ENCODE measurements at regions not wholly inside any gene's neighbourhood (a gene's known extent, or its start where the extent isn't known, plus 50 kb on each side); places are given as distances from the start of the nearest gene placed in this dataset.

DNA sequence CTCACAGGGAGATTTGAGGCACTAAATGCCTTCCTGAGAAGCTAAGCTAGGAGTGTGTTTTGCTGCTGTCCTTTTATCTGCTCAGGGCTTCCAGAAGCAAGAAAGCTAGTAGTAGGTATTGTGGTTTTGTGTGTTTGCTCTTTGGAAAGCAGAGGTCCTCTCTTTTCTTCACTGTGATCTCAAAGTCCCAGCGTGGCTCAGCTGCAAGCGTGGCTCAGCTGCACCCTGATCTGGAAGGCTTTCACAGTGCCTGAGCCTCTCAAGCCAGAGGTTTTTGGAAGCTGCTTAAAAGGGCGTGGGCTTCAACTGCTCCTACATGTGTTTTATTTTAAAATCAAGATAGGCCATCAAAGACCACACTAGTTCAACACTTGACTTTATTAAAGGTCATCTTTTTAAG lies 337.4 kb upstream of the RGS6 start:
- no peak for DNase-seq
- peaks cover 96% of the 10 kb centered on the region for H3K4me1 Mint-ChIP-seq (ENCODE audit: low read depth)
- no peaks in the 10 kb centered on the region; the same call in 1 of the 2 replicates for H3K27me3 Mint-ChIP-seq (ENCODE audit: insufficient read depth)
- peak overlapping the region; percentile 70 for H3K27ac Mint-ChIP-seq
- H3K36me3 Mint-ChIP-seq (ENCODE audit: low read depth) = peaks cover 47% of the 10 kb centered on the region
- no peaks in the 10 kb centered on the region; the same call in 1 of the 2 replicates for H3K9me3 Mint-ChIP-seq
- peak overlapping the region; percentile 75 for H3K4me3 Mint-ChIP-seq
- TF ChIP-seq, protein P1, sequence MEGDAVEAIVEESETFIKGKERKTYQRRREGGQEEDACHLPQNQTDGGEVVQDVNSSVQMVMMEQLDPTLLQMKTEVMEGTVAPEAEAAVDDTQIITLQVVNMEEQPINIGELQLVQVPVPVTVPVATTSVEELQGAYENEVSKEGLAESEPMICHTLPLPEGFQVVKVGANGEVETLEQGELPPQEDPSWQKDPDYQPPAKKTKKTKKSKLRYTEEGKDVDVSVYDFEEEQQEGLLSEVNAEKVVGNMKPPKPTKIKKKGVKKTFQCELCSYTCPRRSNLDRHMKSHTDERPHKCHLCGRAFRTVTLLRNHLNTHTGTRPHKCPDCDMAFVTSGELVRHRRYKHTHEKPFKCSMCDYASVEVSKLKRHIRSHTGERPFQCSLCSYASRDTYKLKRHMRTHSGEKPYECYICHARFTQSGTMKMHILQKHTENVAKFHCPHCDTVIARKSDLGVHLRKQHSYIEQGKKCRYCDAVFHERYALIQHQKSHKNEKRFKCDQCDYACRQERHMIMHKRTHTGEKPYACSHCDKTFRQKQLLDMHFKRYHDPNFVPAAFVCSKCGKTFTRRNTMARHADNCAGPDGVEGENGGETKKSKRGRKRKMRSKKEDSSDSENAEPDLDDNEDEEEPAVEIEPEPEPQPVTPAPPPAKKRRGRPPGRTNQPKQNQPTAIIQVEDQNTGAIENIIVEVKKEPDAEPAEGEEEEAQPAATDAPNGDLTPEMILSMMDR (IDR thresholded peaks at IDR 0.05) = no peak

DNA sequence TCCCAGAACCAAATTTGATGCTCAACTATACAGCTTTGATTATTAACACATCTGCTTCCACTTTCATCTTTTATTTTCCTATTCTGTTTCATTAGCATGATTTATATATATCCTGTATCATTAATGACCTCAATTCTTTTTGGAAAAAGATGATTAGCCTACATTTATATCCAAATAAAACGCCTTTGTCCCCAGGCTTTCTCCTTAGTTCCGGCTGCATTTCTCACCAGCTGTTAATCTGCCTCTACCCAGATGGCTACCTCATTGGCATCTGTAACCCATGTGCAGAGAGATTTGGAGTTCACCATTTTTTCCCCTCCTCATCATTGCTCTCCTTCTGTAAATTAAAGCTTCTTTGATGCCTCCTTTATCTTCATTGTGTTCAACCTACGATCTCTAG lies 336.8 kb upstream of the RGS6 start:
- H3K9me3 Mint-ChIP-seq = peaks cover 6% of the 10 kb centered on the region
- H3K27me3 Mint-ChIP-seq (ENCODE audit: insufficient read depth) = no peaks in the 10 kb centered on the region; the same call in 1 of the 2 replicates
- peak overlapping the region; percentile 75 for H3K4me3 Mint-ChIP-seq
- peaks cover 96% of the 10 kb centered on the region for H3K4me1 Mint-ChIP-seq (ENCODE audit: low read depth)
- H3K36me3 Mint-ChIP-seq (ENCODE audit: low read depth) = peaks cover 52% of the 10 kb centered on the region
- H3K27ac Mint-ChIP-seq = peak overlapping the region; percentile 70
- TF ChIP-seq, protein P1 (IDR thresholded peaks at IDR 0.05) = no peak
- DNase-seq = no peak

DNA sequence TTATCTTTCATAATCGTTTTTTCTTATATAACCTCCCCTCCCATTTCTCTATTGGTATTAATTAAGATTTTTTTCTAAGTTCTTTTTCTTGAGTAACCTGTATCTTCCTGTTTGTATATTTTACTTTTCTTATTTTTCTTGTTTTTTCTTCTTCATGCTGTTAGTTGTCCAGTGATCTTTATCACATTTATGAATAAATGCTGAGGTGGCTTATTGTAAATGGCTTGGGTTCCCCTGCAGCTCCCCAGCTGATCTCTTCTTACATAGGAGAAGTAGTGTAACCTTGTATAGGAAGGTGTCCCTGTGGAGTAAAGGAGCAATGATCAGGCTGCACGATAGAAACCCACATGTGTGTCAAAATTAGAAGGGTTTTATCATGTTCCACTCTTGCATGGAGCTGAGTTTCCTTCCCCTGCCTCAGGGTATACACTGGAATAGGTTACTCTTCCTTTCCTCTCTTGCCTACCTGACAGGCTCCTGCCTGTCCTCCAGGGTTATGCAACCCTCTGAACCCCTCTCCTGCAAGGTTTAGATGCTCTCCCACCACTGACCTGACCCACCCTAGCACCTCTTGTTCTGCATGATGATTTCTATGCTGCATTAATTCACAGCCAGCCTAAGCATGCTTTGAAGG lies 334.8 kb upstream of the RGS6 start:
- no peaks in the 10 kb centered on the region; the same call in 1 of the 2 replicates for H3K27me3 Mint-ChIP-seq (ENCODE audit: insufficient read depth)
- peaks cover 96% of the 10 kb centered on the region for H3K4me1 Mint-ChIP-seq (ENCODE audit: low read depth)
- TF ChIP-seq, protein P1 (IDR thresholded peaks at IDR 0.05) = no peak
- H3K36me3 Mint-ChIP-seq (ENCODE audit: low read depth) = peaks cover 72% of the 10 kb centered on the region
- no peak overlapping the region for H3K4me3 Mint-ChIP-seq
- peaks cover 24% of the 10 kb centered on the region for H3K9me3 Mint-ChIP-seq
- peak overlapping the region; percentile 18; the same call in 1 of the 2 replicates for H3K27ac Mint-ChIP-seq
- no peak for DNase-seq

DNA sequence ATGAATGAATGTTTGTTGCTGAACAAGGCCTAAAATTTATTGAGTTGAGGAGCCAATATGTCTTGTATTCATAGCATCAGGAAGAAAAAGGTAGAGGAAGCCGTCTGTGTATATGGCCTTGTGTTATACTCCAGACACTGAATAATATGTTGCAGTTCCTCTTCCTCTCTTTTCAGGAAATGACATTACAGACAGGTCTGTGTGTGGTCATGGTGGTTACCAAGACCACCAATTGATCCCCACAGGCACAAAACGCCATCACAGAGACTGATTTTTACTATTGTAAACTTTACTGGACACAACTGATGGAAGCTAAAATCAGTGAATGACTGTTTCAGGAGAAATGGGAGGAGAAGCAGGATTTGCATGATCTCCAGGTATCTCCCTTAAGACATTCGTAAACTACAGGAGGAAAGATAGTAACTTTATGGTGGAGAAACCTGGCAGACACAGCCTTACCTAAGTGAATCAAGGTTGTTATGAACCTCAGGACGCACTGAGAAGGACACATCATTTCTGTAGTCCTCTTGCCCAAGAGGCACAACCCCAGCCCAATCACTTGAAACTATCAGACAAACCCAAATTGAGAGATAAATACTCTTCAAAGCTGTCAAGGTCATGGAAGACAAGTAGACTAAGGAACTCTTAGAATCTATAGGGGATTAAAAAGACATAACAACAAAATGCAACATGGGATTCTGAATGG lies 334.1 kb upstream of the RGS6 start:
- no peak overlapping the region for H3K4me3 Mint-ChIP-seq
- TF ChIP-seq, protein P1 (IDR thresholded peaks at IDR 0.05) = no peak
- no peak for DNase-seq
- no peaks in the 10 kb centered on the region; the same call in 1 of the 2 replicates for H3K27me3 Mint-ChIP-seq (ENCODE audit: insufficient read depth)
- H3K36me3 Mint-ChIP-seq (ENCODE audit: low read depth) = peaks cover 79% of the 10 kb centered on the region
- H3K9me3 Mint-ChIP-seq = peaks cover 24% of the 10 kb centered on the region
- 0 out of 2 replicates have a peak overlapping the region, but pooled peaks have one; percentile 1 for H3K27ac Mint-ChIP-seq
- H3K4me1 Mint-ChIP-seq (ENCODE audit: low read depth) = peaks cover 97% of the 10 kb centered on the region

DNA sequence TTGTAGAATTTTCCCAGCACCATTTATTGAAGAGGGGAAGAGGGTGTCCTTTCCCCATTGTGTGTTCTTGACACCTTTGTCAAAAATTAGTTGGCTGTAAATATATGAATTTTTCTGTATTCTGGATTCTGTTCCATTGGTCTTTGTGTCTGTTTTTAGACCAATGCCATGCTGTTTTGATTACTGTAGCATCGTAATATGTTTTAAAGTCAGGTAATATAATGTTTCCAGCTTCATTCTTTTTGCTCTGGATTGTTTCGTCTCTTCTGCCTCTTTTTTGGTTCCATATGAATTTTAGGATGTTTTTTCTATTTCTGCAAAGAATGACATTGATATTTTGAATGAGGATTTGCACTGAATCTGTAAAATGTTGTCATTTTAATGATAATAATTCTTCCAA lies 331.9 kb upstream of the RGS6 start:
- Mint-ChIP-seq H3K9me3 (peaks cover 24% of the 10 kb centered on the region), H3K36me3 (ENCODE audit: low read depth) (peaks cover 77% of the 10 kb centered on the region), H3K4me3 (no peak overlapping the region), H3K27ac (no peak overlapping the region), H3K4me1 (ENCODE audit: low read depth) (peaks cover 87% of the 10 kb centered on the region), H3K27me3 (ENCODE audit: insufficient read depth) (no peaks in the 10 kb centered on the region)
- TF ChIP-seq, protein P1 (IDR thresholded peaks at IDR 0.05) = no peak
- DNase-seq = no peak
